ENCODE measurements at regions not wholly inside any gene's neighbourhood (a gene's known extent, or its start where the extent isn't known, plus 50 kb on each side); places are given as distances from the start of the nearest gene placed in this dataset.
"Not testable (repeated sequence)": the region's sequence is repeated elsewhere in the genome, so short reads cannot be mapped to it uniquely, and the experiment has no call there.

DNA sequence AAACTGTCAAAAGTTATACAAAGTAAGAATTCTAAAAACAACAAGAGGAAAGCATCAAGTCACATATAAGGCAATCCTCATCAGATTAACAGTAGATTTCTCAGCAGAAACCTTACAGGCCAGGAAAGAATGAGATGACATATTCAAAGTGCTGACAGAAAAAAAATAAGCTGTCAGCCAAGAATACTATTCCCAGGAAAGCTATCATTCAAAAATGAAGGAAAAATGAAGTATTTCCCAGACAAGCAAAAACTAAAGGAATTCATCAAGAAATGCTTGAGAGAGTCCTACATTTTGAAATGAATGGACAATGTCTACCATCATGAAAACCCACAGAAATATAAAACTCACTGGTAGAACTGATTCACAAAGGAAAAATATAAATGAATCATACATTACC, 268.9 kb upstream of the OSR1 start:
- no peaks in the 10 kb centered on the region for H3K79me2 ChIP-seq (ENCODE audit: low read depth)
- H3K4me1 ChIP-seq (replicated peaks; ENCODE audit: insufficient read depth) = 0 out of 2 replicates have a peak, but pooled peaks cover 10% of the 10 kb centered on the region
- no peaks in the 10 kb centered on the region for H4K20me1 ChIP-seq (ENCODE audit: insufficient read depth)
- POLR2A ChIA-PET (ENCODE audit: unreplicated experiment) = no interaction called here
- no peaks in the 10 kb centered on the region for H3K27me3 ChIP-seq (ENCODE audit: insufficient read depth, low read depth)
- intact Hi-C loops (cut with micrococcal nuclease; ENCODE audit: unreplicated experiment) = no loop called here
- no peak overlapping the region for H3K27ac ChIP-seq
- no TSS peak for BruUV-seq (replicated peaks)
- no peak overlapping the region for H3K4me3 ChIP-seq
- no peak for DNase-seq
- CTCF ChIA-PET = no interaction called here
- TF ChIP-seq, protein P1, sequence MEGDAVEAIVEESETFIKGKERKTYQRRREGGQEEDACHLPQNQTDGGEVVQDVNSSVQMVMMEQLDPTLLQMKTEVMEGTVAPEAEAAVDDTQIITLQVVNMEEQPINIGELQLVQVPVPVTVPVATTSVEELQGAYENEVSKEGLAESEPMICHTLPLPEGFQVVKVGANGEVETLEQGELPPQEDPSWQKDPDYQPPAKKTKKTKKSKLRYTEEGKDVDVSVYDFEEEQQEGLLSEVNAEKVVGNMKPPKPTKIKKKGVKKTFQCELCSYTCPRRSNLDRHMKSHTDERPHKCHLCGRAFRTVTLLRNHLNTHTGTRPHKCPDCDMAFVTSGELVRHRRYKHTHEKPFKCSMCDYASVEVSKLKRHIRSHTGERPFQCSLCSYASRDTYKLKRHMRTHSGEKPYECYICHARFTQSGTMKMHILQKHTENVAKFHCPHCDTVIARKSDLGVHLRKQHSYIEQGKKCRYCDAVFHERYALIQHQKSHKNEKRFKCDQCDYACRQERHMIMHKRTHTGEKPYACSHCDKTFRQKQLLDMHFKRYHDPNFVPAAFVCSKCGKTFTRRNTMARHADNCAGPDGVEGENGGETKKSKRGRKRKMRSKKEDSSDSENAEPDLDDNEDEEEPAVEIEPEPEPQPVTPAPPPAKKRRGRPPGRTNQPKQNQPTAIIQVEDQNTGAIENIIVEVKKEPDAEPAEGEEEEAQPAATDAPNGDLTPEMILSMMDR (conservative IDR thresholded peaks at IDR 0.05) = no peak
- TF ChIP-seq EZH2 (IDR thresholded peaks at IDR 0.05; ENCODE audit: low read depth) = no peak
- H3K9me3 ChIP-seq (ENCODE audit: insufficient read depth, low read depth) = peaks cover 20% of the 10 kb centered on the region
- H3K36me3 ChIP-seq (ENCODE audit: low read depth) = 0 out of 2 replicates have a peak, but pooled peaks cover 6% of the 10 kb centered on the region
- H3K4me2 ChIP-seq = no peak overlapping the region
- H3F3A ChIP-seq (ENCODE audit: insufficient read depth, low read depth) = peaks cover 11% of the 10 kb centered on the region
- no peaks in the 10 kb centered on the region for H3K9me2 ChIP-seq (ENCODE audit: insufficient read depth)
- H2AFZ ChIP-seq = no peak overlapping the region

DNA sequence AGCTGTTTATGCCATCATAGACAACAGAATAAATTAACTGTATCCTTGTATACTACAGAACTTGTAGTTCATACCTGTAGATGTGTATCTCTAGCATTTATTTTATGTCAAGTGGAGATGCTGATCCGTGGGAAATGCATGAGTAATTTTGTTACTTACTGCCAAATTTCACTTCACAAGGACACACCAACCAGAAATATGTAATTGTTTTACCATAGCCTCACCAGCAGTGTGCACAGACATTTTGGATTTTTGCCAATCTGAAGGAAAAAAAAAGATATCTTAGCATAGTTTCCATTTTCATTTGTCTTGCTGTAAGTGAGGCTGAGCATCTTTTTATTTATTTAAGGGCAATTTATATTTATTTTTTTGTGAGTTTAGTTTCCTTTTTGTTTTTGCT, 265.1 kb upstream of the OSR1 start:
- POLR2A ChIA-PET (ENCODE audit: unreplicated experiment) = no interaction called here
- Histone ChIP-seq H3K36me3 (ENCODE audit: low read depth) (0 out of 2 replicates have a peak, but pooled peaks cover 13% of the 10 kb centered on the region), H3K79me2 (ENCODE audit: low read depth) (peaks cover 4% of the 10 kb centered on the region), H2AFZ (no peak overlapping the region), H3K4me1 (replicated peaks; ENCODE audit: insufficient read depth) (peaks cover 14% of the 10 kb centered on the region), H3K27me3 (ENCODE audit: insufficient read depth, low read depth) (no peaks in the 10 kb centered on the region), H3F3A (ENCODE audit: insufficient read depth, low read depth) (peaks cover 17% of the 10 kb centered on the region), H3K4me3 (no peak overlapping the region), H4K20me1 (ENCODE audit: insufficient read depth) (no peaks in the 10 kb centered on the region), H3K9me3 (ENCODE audit: insufficient read depth, low read depth) (peaks cover 32% of the 10 kb centered on the region), H3K4me2 (no peak overlapping the region), H3K27ac (peak overlapping the region; percentile 33), H3K9me2 (ENCODE audit: insufficient read depth) (no peaks in the 10 kb centered on the region)
- no TSS peak for BruUV-seq (replicated peaks)
- CTCF ChIA-PET = no interaction called here
- intact Hi-C loops (cut with micrococcal nuclease; ENCODE audit: unreplicated experiment) = no loop called here
- TF ChIP-seq EZH2 (IDR thresholded peaks at IDR 0.05; ENCODE audit: low read depth) = no peak
- TF ChIP-seq, protein P1 (conservative IDR thresholded peaks at IDR 0.05) = no peak
- peak in 1 of 2 experiments; percentile 74 for DNase-seq

DNA sequence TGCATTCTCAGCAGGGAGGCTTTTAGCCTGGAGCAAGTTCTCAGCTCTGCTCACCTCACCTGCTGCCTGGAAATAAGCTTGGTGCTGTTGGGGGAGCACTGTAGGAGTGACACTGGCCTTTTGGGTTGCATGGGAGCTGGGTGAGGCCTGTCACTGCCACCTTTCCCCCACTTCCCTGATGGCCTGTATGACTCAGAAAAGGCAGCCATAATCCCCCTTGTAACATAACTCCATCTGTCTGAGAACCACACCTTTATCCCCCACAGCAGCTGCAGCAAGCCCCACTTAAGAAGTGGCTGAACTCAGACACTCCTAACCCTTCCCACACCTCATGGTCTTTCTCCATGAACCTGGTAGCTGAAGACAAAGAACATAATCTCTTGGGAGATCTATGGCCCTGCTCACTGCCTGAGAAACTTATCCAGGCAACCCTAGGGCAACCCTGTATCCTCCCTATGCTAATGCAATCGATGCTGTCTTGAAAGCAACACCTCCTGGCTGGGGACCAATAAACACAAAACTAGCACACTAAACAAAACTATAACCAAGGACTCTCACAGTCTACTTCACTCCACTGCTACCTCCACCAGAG, 258.9 kb upstream of the OSR1 start:
- no peaks in the 10 kb centered on the region for H4K20me1 ChIP-seq (ENCODE audit: insufficient read depth)
- H3K9me3 ChIP-seq (ENCODE audit: insufficient read depth, low read depth) = peaks cover 33% of the 10 kb centered on the region
- intact Hi-C loops (cut with micrococcal nuclease; ENCODE audit: unreplicated experiment) = loop anchor here (1.0 to 2.0 kb wide), 5 partner anchors 76 to 202 kb away; no protein-coding TSS in a partner anchor
- H3K4me1 ChIP-seq (replicated peaks; ENCODE audit: insufficient read depth) = peaks cover 46% of the 10 kb centered on the region
- H3K4me3 ChIP-seq = no peak overlapping the region; the same call in 1 of the 2 replicates
- H3K36me3 ChIP-seq (ENCODE audit: low read depth) = peaks cover 22% of the 10 kb centered on the region
- H3K79me2 ChIP-seq (ENCODE audit: low read depth) = peaks cover 12% of the 10 kb centered on the region
- peak overlapping the region; percentile 66 for H3K4me2 ChIP-seq
- BruUV-seq (replicated peaks) = no TSS peak
- H3K9me2 ChIP-seq (ENCODE audit: insufficient read depth) = no peaks in the 10 kb centered on the region
- ChIA-PET CTCF (no interaction called here), POLR2A (ENCODE audit: unreplicated experiment) (interaction anchor here (0.5 to 0.6 kb wide), 2 partner anchors 169 to 615 kb away, joined by 4 to 5 read pairs; no protein-coding TSS in a partner anchor)
- TF ChIP-seq, protein P1 (conservative IDR thresholded peaks at IDR 0.05) = no peak
- TF ChIP-seq EZH2 (IDR thresholded peaks at IDR 0.05; ENCODE audit: low read depth) = no peak
- peak; percentile 87 to 99 for DNase-seq
- no peaks in the 10 kb centered on the region for H3K27me3 ChIP-seq (ENCODE audit: insufficient read depth, low read depth)
- H2AFZ ChIP-seq = no peak overlapping the region
- peak overlapping the region; percentile 98 for H3K27ac ChIP-seq
- H3F3A ChIP-seq (ENCODE audit: insufficient read depth, low read depth) = peaks cover 43% of the 10 kb centered on the region

DNA sequence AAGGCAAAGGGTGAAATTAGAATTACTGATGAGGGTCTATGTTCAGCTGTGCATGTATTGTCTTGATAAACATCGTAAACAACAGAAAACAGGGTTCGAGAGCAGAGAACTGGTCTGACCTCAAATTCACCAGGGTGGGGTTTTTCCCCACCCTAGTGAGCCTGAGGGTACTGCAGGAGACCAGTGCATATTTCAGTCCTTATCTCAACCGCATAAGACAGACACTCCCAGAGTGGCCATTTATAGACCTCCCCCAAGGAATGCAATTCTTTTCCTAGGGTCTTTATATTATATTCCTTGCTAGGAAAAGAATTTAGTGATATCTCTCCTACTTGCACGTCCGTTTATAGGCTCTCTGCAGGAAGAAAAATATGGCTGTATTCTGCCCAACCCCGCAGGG, 257.0 kb upstream of the OSR1 start:
- CTCF ChIA-PET; DNase-seq; intact Hi-C loops (cut with micrococcal nuclease; ENCODE audit: unreplicated experiment); BruUV-seq (replicated peaks); H4K20me1 ChIP-seq (ENCODE audit: insufficient read depth); H3K4me2 ChIP-seq; H2AFZ ChIP-seq; H3K4me3 ChIP-seq; H3K27me3 ChIP-seq (ENCODE audit: insufficient read depth, low read depth); H3K9me2 ChIP-seq (ENCODE audit: insufficient read depth): not testable (repeated sequence)
- Histone ChIP-seq H3F3A (ENCODE audit: insufficient read depth, low read depth) (peaks cover 58% of the 10 kb centered on the region), H3K4me1 (replicated peaks; ENCODE audit: insufficient read depth) (peaks cover 65% of the 10 kb centered on the region), H3K79me2 (ENCODE audit: low read depth) (peaks cover 21% of the 10 kb centered on the region), H3K27ac (peak overlapping the region; percentile 98), H3K9me3 (ENCODE audit: insufficient read depth, low read depth) (peaks cover 37% of the 10 kb centered on the region), H3K36me3 (ENCODE audit: low read depth) (peaks cover 22% of the 10 kb centered on the region)
- POLR2A ChIA-PET (ENCODE audit: unreplicated experiment) = interaction anchor here (0.7 kb wide), 1 partner anchor 198 kb away, joined by 7 read pairs; no protein-coding TSS in a partner anchor
